Effector memory CD8-positive, alpha-beta T cell (primary cell): ENCODE measurements at regions not wholly inside any gene's neighbourhood (a gene's known extent, or its start where the extent isn't known, plus 50 kb on each side); places are given as distances from the start of the nearest gene placed in this dataset.
"Not testable (repeated sequence)": the region's sequence is repeated elsewhere in the genome, so short reads cannot be mapped to it uniquely, and the experiment has no call there.

ENCODE experiments used
- ATAC-seq: fragments of 150-1000 bp; cut with Tn5 transposase; replicated peaks from 2 replicates; pipeline ENCODE4 v1.10.0; 2021; ENCODE audit warnings: mild to moderate bottlenecking, moderate library complexity
- DNase-seq, 3 experiments: peaks; one replicate each; pipeline ENCODE4 v3.0.0; 2021
- H3K27ac Mint-ChIP-seq, 2 donors: one replicate each; pipeline ENCODE4 v1.8.0; 2022; ENCODE audit warnings: mild to moderate bottlenecking in 2 of 2, mixed read lengths in 2 of 2, moderate library complexity in 2 of 2
- H3K27me3 Mint-ChIP-seq, 2 donors: one replicate each; pipeline ENCODE4 v1.8.0; 2022; ENCODE audit warnings: mixed read lengths in 2 of 2
- H3K36me3 Mint-ChIP-seq: one replicate; pipeline ENCODE4 v1.8.0; 2022; ENCODE audit warnings: mild to moderate bottlenecking, moderate library complexity, mixed read lengths; ENCODE audit not compliant: insufficient read depth
- H3K4me1 Mint-ChIP-seq, 2 donors: one replicate each; pipeline ENCODE4 v1.8.0; 2022; ENCODE audit warnings: low read depth in 2 of 2, mixed read lengths in 2 of 2
- H3K4me3 Mint-ChIP-seq, 2 donors: one replicate each; pipeline ENCODE4 v1.8.0; 2022; ENCODE audit warnings: mild to moderate bottlenecking in 2 of 2, mixed read lengths in 2 of 2, moderate library complexity in 2 of 2
- H3K9me3 Mint-ChIP-seq, 2 donors: one replicate each; pipeline ENCODE4 v1.8.0; 2022; ENCODE audit warnings: mixed read lengths in 2 of 2

- not testable (repeated sequence) for DNase-seq, H3K4me3 Mint-ChIP-seq, H3K4me1 Mint-ChIP-seq, H3K27ac Mint-ChIP-seq, ATAC-seq, H3K36me3 Mint-ChIP-seq, H3K9me3 Mint-ChIP-seq
- peaks cover 13 to 26% of the 10 kb centered on the region in 2 donors for H3K27me3 Mint-ChIP-seq
Observed at GRCh38 chr12:76175946-76176345, 91.5 kb upstream of the NAP1L1 start.

- Mint-ChIP-seq H3K4me1 (no peaks in the 10 kb centered on the region), H3K27me3 (peaks cover 28 to 48% of the 10 kb centered on the region in 2 donors), H3K4me3 (no peak overlapping the region), H3K36me3 (no peaks in the 10 kb centered on the region), H3K27ac (no peak overlapping the region), H3K9me3 (no peaks in the 10 kb centered on the region)
- ATAC-seq (no peak), DNase-seq (no peak)
Observed at GRCh38 chr12:76173756-76174155, 89.3 kb upstream of the NAP1L1 start.

GRCh38 chr12:76158518-76159321 is 74.2 kb upstream of the NAP1L1 start:
- peaks cover 9 to 10% of the 10 kb centered on the region in 2 donors for H3K4me1 Mint-ChIP-seq
- peak overlapping the region; percentile 65 to 71 for H3K4me3 Mint-ChIP-seq
- peak; percentile 97 for ATAC-seq
- peak; percentile 37 to 43 (median 39) for DNase-seq
- no peaks in the 10 kb centered on the region for H3K36me3 Mint-ChIP-seq
- no peaks in the 10 kb centered on the region for H3K9me3 Mint-ChIP-seq
- H3K27me3 Mint-ChIP-seq, result no peaks in the 10 kb centered on the region
- H3K27ac Mint-ChIP-seq, result peak overlapping the region in 1 of 2 donors; percentile 87

GRCh38 chr12:76156726-76157125 is 72.2 kb upstream of the NAP1L1 start:
- DNase-seq, result no peak
- no peak for ATAC-seq
- Mint-ChIP-seq H3K27me3 (no peaks in the 10 kb centered on the region), H3K4me3 (no peak overlapping the region), H3K9me3 (no peaks in the 10 kb centered on the region), H3K27ac (no peak overlapping the region), H3K4me1 (peaks cover 10 to 11% of the 10 kb centered on the region in 2 donors), H3K36me3 (no peaks in the 10 kb centered on the region)

- H3K4me1 Mint-ChIP-seq, result peaks cover 10 to 11% of the 10 kb centered on the region in 2 donors
Observed at GRCh38 chr12:76156314-76156713, 71.8 kb upstream of the NAP1L1 start.

GRCh38 chr12:76155157-76155670 is 70.7 kb upstream of the NAP1L1 start:
- no peaks in the 10 kb centered on the region for H3K36me3 Mint-ChIP-seq
- no peak for ATAC-seq
- no peak overlapping the region for H3K27ac Mint-ChIP-seq
- no peaks in the 10 kb centered on the region for H3K27me3 Mint-ChIP-seq
- no peak overlapping the region for H3K4me3 Mint-ChIP-seq
- H3K9me3 Mint-ChIP-seq, result no peaks in the 10 kb centered on the region
- H3K4me1 Mint-ChIP-seq, result peaks cover 10 to 11% of the 10 kb centered on the region in 2 donors
- no peak for DNase-seq

More at GRCh38 chr12:76156314-76156713, 71.8 kb upstream of the NAP1L1 start:
- ATAC-seq (no peak), DNase-seq (no peak)
- Mint-ChIP-seq H3K27ac (no peak overlapping the region), H3K36me3 (no peaks in the 10 kb centered on the region), H3K27me3 (no peaks in the 10 kb centered on the region), H3K4me3 (no peak overlapping the region), H3K9me3 (no peaks in the 10 kb centered on the region)

GRCh38 chr12:76153616-76154015 is 69.1 kb upstream of the NAP1L1 start:
- H3K27me3 Mint-ChIP-seq, result no peaks in the 10 kb centered on the region
- no peak for ATAC-seq
- no peaks in the 10 kb centered on the region for H3K36me3 Mint-ChIP-seq
- no peaks in the 10 kb centered on the region for H3K9me3 Mint-ChIP-seq
- no peak overlapping the region for H3K27ac Mint-ChIP-seq
- no peak for DNase-seq
- no peak overlapping the region for H3K4me3 Mint-ChIP-seq
- peaks cover 4 to 5% of the 10 kb centered on the region in 2 donors for H3K4me1 Mint-ChIP-seq

GRCh38 chr12:76152181-76152807 is 67.8 kb upstream of the NAP1L1 start:
- no peaks in the 10 kb centered on the region for H3K9me3 Mint-ChIP-seq
- H3K27ac Mint-ChIP-seq, result no peak overlapping the region
- H3K27me3 Mint-ChIP-seq, result no peaks in the 10 kb centered on the region
- H3K36me3 Mint-ChIP-seq, result no peaks in the 10 kb centered on the region
- peaks cover 0 to 2% of the 10 kb centered on the region in 2 donors for H3K4me1 Mint-ChIP-seq
- no peak overlapping the region for H3K4me3 Mint-ChIP-seq
- no peak for ATAC-seq
- no peak for DNase-seq

GRCh38 chr12:76144245-76144549 is 59.7 kb upstream of the NAP1L1 start:
- H3K4me1 Mint-ChIP-seq, result peaks cover 11 to 13% of the 10 kb centered on the region in 2 donors
- H3K27me3 Mint-ChIP-seq, result no peaks in the 10 kb centered on the region
- ATAC-seq (peak; percentile 54), DNase-seq (peak; percentile 16 to 23 (median 19))
- H3K36me3 Mint-ChIP-seq, result no peaks in the 10 kb centered on the region
- H3K27ac Mint-ChIP-seq, result peak overlapping the region; percentile 68 to 85
- peak overlapping the region in 1 of 2 donors; percentile 15 for H3K4me3 Mint-ChIP-seq
- H3K9me3 Mint-ChIP-seq, result no peaks in the 10 kb centered on the region

GRCh38 chr12:76143343-76144244 is 59.1 kb upstream of the NAP1L1 start:
- H3K4me1 Mint-ChIP-seq, result peaks cover 11 to 13% of the 10 kb centered on the region in 2 donors
- ATAC-seq (peak; percentile 94), DNase-seq (peak in 2 of 3 experiments; percentile 18 to 22)
- H3K9me3 Mint-ChIP-seq, result no peaks in the 10 kb centered on the region
- peak overlapping the region in 1 of 2 donors; percentile 15 for H3K4me3 Mint-ChIP-seq
- no peaks in the 10 kb centered on the region for H3K36me3 Mint-ChIP-seq
- no peaks in the 10 kb centered on the region for H3K27me3 Mint-ChIP-seq
- peak overlapping the region; percentile 68 to 85 for H3K27ac Mint-ChIP-seq

GRCh38 chr12:76142305-76142704 is 57.8 kb upstream of the NAP1L1 start:
- Mint-ChIP-seq H3K36me3 (no peaks in the 10 kb centered on the region), H3K27ac (no peak overlapping the region), H3K27me3 (peaks cover 0 to 8% of the 10 kb centered on the region in 2 donors), H3K4me3 (no peak overlapping the region), H3K9me3 (no peaks in the 10 kb centered on the region), H3K4me1 (peaks cover 11 to 13% of the 10 kb centered on the region in 2 donors)
- no peak for ATAC-seq
- no peak for DNase-seq

- DNase-seq, result no peak
- no peak for ATAC-seq
- no peak overlapping the region for H3K4me3 Mint-ChIP-seq
- no peaks in the 10 kb centered on the region for H3K36me3 Mint-ChIP-seq
- peaks cover 0 to 8% of the 10 kb centered on the region in 2 donors for H3K27me3 Mint-ChIP-seq
- no peak overlapping the region for H3K27ac Mint-ChIP-seq
- no peaks in the 10 kb centered on the region for H3K9me3 Mint-ChIP-seq
- H3K4me1 Mint-ChIP-seq, result peaks cover 4 to 5% of the 10 kb centered on the region in 2 donors
Observed at GRCh38 chr12:76138656-76139055, 54.2 kb upstream of the NAP1L1 start.

- Mint-ChIP-seq H3K27ac (no peak overlapping the region), H3K27me3 (peaks cover 0 to 8% of the 10 kb centered on the region in 2 donors), H3K9me3 (no peaks in the 10 kb centered on the region), H3K4me3 (no peak overlapping the region), H3K36me3 (no peaks in the 10 kb centered on the region), H3K4me1 (peaks cover 0 to 1% of the 10 kb centered on the region in 2 donors)
- no peak for DNase-seq
- no peak for ATAC-seq
Observed at GRCh38 chr12:76137606-76138005, 53.1 kb upstream of the NAP1L1 start.
